Transverse colon (tissue), 3 donors: ENCODE measurements at regions not wholly inside any gene's neighbourhood (a gene's known extent, or its start where the extent isn't known, plus 50 kb on each side); places are given as distances from the start of the nearest gene placed in this dataset.
A peak's percentile ranks its signal among the peaks of the same experiment; 100 is the strongest.

Experiments used
- POLR2A ChIP-seq: fragments of 450-650 bp; IDR thresholded peaks from one replicate; pipeline ENCODE4 v1.6.1; 2016; ENCODE audit warnings: antibody characterized with exemption, mild to moderate bottlenecking, moderate library complexity
- POLR2AphosphoS5 ChIP-seq, 3 donors: sonication (generic); formaldehyde crosslinking; IDR thresholded peaks; one replicate each; pipeline ENCODE4 v1.6.1; 2016; ENCODE audit warnings: antibody characterized with exemption in 3 of 3

DNA sequence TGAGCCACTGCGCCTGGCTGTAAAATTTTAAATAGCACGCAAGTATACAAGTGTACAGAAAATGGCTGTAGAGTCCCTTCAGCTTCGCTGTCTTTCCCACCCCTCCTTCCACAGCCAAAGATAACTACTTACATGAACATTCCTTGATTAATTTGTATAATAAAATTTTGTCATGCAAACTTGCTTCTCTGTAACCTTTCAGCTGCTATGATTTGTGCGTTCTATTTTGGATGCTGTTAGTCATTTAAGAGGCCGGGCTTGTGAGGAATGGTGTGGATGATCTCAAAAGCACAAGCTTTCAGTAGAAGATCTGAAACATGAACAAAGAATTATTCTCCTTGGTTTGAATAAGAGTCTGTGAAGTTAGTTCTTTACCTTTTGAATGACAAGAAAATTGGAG lies 115.0 kb upstream of the TLE1 start:
- peak in 2 of 3 donors; percentile 63 for TF ChIP-seq POLR2AphosphoS5 (IDR thresholded peaks at IDR 0.05)
- TF ChIP-seq POLR2A = no peak
